Adrenal gland (tissue), 5 donors: ENCODE measurements at regions not wholly inside any gene's neighbourhood (a gene's known extent, or its start where the extent isn't known, plus 50 kb on each side); places are given as distances from the start of the nearest gene placed in this dataset.

Source experiments
- CTCF ChIP-seq, 6 experiments: fragments of 450-650 bp in 4 of 6; fragments of 200-600 bp in 2 of 6; sonication (generic) in 1 of 6; IDR thresholded peaks; 1 replicate in 5 of 6; 2 replicates in 1 of 6; pipeline versions ENCODE4 v1.5.1 to v1.8.0; 2016 to 2021; ENCODE audit warnings: antibody characterized with exemption in 6 of 6, mild to moderate bottlenecking in 2 of 6, moderate library complexity in 1 of 6
- POLR2A ChIP-seq, 2 donors: fragments of 450-650 bp; IDR thresholded peaks; one replicate each; pipeline ENCODE4 v1.6.1; 2017; ENCODE audit warnings: antibody characterized with exemption in 2 of 2, mild to moderate bottlenecking in 2 of 2, moderate library complexity in 1 of 2
- donor health status: DM: no; HTN: no; CAD: no.

DNA sequence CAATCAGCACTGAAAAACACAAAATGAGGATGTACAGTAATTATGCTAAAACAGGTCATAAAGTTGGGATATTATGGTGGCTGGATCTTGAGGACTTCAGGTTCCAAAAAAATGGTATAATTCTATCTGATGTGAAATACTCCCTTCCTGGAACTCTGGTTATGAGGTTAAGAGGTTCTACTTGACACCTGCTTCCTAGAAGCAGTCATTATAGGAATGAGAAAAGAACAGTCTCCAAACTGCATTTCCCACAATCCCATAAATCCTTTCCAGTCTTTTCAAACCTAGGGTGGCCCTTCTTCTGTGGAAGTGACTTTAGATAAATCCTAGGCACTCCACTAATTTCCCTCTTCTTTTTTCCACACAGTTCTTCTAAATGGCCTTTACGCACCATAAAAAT lies 63.7 kb upstream of the OR10AD1 start:
- TF ChIP-seq CTCF (IDR thresholded peaks at IDR 0.05) = no peak
- TF ChIP-seq POLR2A (IDR thresholded peaks at IDR 0.05) = no peak
